Keratinocyte (primary cell): ENCODE measurements at regions not wholly inside any gene's neighbourhood (a gene's known extent, or its start where the extent isn't known, plus 50 kb on each side); places are given as distances from the start of the nearest gene placed in this dataset.
"Not testable (repeated sequence)": the region's sequence is repeated elsewhere in the genome, so short reads cannot be mapped to it uniquely, and the experiment has no call there.

Experiments
- DNase-seq: peaks from one replicate; pipeline ENCODE4 v3.0.0-alpha.2; 2011; ENCODE audit warnings: low read depth, missing footprints, low spot score
- FAIRE-seq: peaks from 2 replicates; lab custom pipeline; 2011; peaks lifted over from hg19 to GRCh38; lab: Jason Lieb, UNC
- H2AFZ ChIP-seq: 2 replicates; pipeline ENCODE4 v1.6.0; 2012; ENCODE audit warnings: low read length, control low read depth, inconsistent platforms; ENCODE audit not compliant: control insufficient read depth
- H3K27ac ChIP-seq: 2 replicates; pipeline ENCODE4 v1.5.1; 2011; ENCODE audit warnings: low read length; ENCODE audit not compliant: control insufficient read depth, insufficient read depth
- H3K27me3 ChIP-seq: 3 replicates; pipeline ENCODE4 v1.6.0; 2011; ENCODE audit warnings: low read length; ENCODE audit not compliant: control insufficient read depth, insufficient read depth; ENCODE audit errors: extremely low read depth
- H3K36me3 ChIP-seq, 2 experiments: 2 replicates in 1 of 2; 3 replicates in 1 of 2; pipeline ENCODE4 v1.5.1; 2011; ENCODE audit warnings: low read length in 2 of 2, mild to moderate bottlenecking in 1 of 2; ENCODE audit not compliant: control insufficient read depth in 2 of 2, insufficient read depth in 2 of 2; ENCODE audit errors: extremely low read depth in 1 of 2
- H3K4me1 ChIP-seq: 3 replicates; pipeline ENCODE4 v1.5.1; 2011; ENCODE audit warnings: low read length; ENCODE audit not compliant: control insufficient read depth, insufficient read depth; ENCODE audit errors: extremely low read depth
- H3K4me2 ChIP-seq: 3 replicates; pipeline ENCODE4 v1.6.0; 2011; ENCODE audit warnings: low read depth, low read length; ENCODE audit not compliant: control insufficient read depth, insufficient read depth; ENCODE audit errors: extremely low read depth
- H3K4me3 ChIP-seq, 3 experiments: fragments of 200-600 bp in 1 of 3; sonication (generic) in 1 of 3; 2 replicates in 2 of 3; 3 replicates in 1 of 3; pipeline ENCODE4 v1.5.1; 2011 to 2016; ENCODE audit warnings: low read length in 3 of 3, mild to moderate bottlenecking in 3 of 3, control low read depth in 2 of 3, inconsistent platforms in 1 of 3, low read depth in 1 of 3, mixed read lengths in 1 of 3, mixed run types in 1 of 3, moderate library complexity in 1 of 3; ENCODE audit not compliant: control insufficient read depth in 2 of 3, insufficient read depth in 2 of 3; ENCODE audit errors: extremely low read depth in 1 of 3
- H3K79me2 ChIP-seq: 2 replicates; pipeline ENCODE4 v1.6.0; 2012; ENCODE audit warnings: low read length; ENCODE audit not compliant: control insufficient read depth, insufficient read depth
- H3K9ac ChIP-seq: 3 replicates; pipeline ENCODE4 v1.6.0; 2011; ENCODE audit warnings: low read length; ENCODE audit not compliant: control insufficient read depth, insufficient read depth; ENCODE audit errors: extremely low read depth
- H3K9me1 ChIP-seq: 3 replicates; pipeline ENCODE4 v1.6.0; 2011; ENCODE audit warnings: low read length; ENCODE audit not compliant: control insufficient read depth, insufficient read depth; ENCODE audit errors: extremely low read depth
- H3K9me3 ChIP-seq: 2 replicates; pipeline ENCODE4 v1.5.1; 2012; ENCODE audit warnings: low read depth, low read length; ENCODE audit not compliant: control insufficient read depth
- H4K20me1 ChIP-seq: 3 replicates; pipeline ENCODE4 v1.6.0; 2011; ENCODE audit warnings: low read length; ENCODE audit not compliant: control insufficient read depth, insufficient read depth; ENCODE audit errors: extremely low read depth
- EZH2 ChIP-seq: IDR thresholded peaks from one replicate; pipeline ENCODE4 v1.6.1; 2012; ENCODE audit warnings: inconsistent platforms, mild to moderate bottlenecking, low read length, moderate library complexity
- dilution Hi-C: fragments of 300-500 bp; cut with MboI; formaldehyde crosslinking; loops from one replicate; pipeline ENCODE4 v1.7.0; 2020; ENCODE audit warnings: low sequenced_read_pairs; ENCODE audit not compliant: extremely low pct_ligation_motif_present
- TF ChIP-seq, protein P1 (sequence below), 3 experiments: IDR thresholded peaks in 1 of 3; conservative IDR thresholded peaks in 1 of 3; optimal IDR thresholded peaks in 1 of 3; 2 replicates in 2 of 3; 3 replicates in 1 of 3; pipeline versions ENCODE3 to v1.5.1; 2011; ENCODE audit warnings: low read length in 3 of 3, mild to moderate bottlenecking in 3 of 3, moderate library complexity in 2 of 3, control low read depth in 1 of 3, inconsistent platforms in 1 of 3; ENCODE audit not compliant: insufficient read depth in 2 of 3; ENCODE audit errors: extremely low read depth in 1 of 3

DNA sequence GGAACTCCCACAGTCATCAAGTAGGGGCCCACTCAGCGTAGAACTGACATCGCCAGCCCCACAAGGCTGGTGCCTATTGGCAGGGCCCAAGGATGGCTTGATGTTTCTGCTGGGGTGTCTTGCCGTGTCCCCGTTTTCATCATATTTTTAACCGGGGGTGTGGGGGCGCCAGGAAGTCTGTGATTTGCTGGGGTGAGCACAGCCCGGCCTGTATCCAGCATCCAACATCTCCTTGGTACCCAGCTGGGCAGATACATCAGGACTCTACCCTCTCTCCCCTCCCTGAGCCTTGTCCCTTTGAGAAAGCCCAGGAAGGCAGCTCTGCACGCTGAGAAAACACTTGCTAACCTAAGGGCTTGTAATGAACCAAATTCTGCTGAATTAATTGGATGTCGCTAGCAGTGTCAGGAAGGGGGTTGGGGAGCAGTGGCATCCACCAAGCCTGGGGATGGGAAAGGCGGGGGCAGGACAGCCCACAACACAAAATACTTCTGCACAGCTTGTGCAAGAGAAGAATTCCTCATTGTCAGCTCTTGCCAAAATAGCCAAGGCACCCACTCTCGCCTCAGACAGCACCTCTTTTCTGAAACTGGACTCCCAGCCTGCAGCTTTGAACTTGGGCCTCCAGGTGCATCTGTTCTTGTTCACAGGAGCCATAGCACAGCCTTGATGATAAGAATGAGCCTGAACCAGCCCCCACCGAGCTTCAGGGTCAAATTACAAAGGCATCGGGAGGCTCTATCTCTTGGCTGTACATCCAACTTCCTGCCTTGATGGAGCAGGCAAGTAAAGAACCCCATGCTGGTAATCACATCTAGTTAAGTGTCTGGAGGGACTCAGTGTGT is 63.7 kb upstream of the LYRM9 start:
- H3K27ac ChIP-seq, result no peak overlapping the region
- dilution Hi-C loops, result no loop called here

GRCh38 chr17:27957446-27957793 is 64.3 kb upstream of the LYRM9 start:
- H3K9ac ChIP-seq, DNase-seq, H3K4me2 ChIP-seq, FAIRE-seq, H3K4me3 ChIP-seq, H2AFZ ChIP-seq, H3K9me3 ChIP-seq, H3K9me1 ChIP-seq, H3K79me2 ChIP-seq, H4K20me1 ChIP-seq, H3K27ac ChIP-seq, H3K4me1 ChIP-seq, H3K36me3 ChIP-seq, dilution Hi-C loops: not testable (repeated sequence)
- H3K27me3 ChIP-seq, result peaks cover 12% of the 10 kb centered on the region

More for the DNA sequence above, 63.7 kb upstream of the LYRM9 start:
- TF ChIP-seq, protein P1, sequence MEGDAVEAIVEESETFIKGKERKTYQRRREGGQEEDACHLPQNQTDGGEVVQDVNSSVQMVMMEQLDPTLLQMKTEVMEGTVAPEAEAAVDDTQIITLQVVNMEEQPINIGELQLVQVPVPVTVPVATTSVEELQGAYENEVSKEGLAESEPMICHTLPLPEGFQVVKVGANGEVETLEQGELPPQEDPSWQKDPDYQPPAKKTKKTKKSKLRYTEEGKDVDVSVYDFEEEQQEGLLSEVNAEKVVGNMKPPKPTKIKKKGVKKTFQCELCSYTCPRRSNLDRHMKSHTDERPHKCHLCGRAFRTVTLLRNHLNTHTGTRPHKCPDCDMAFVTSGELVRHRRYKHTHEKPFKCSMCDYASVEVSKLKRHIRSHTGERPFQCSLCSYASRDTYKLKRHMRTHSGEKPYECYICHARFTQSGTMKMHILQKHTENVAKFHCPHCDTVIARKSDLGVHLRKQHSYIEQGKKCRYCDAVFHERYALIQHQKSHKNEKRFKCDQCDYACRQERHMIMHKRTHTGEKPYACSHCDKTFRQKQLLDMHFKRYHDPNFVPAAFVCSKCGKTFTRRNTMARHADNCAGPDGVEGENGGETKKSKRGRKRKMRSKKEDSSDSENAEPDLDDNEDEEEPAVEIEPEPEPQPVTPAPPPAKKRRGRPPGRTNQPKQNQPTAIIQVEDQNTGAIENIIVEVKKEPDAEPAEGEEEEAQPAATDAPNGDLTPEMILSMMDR (optimal IDR thresholded peaks at IDR 0.05 in 1 of 3, IDR thresholded peaks at IDR 0.05 in 1 of 3, conservative IDR thresholded peaks at IDR 0.05 in 1 of 3; ENCODE audit: extremely low read depth in 1 of 3, insufficient read depth in 2 of 3, low read length in 3 of 3), result no peak
- TF ChIP-seq EZH2, result no peak
- FAIRE-seq, result no peak
- H3K4me3 ChIP-seq, result no peak overlapping the region
- no peaks in the 10 kb centered on the region for H3K9me3 ChIP-seq
- H3K36me3 ChIP-seq, result no peaks in the 10 kb centered on the region
- H3K9ac ChIP-seq, result no peak overlapping the region
- H3K4me2 ChIP-seq, result no peak overlapping the region
- H3K27me3 ChIP-seq, result peaks cover 12% of the 10 kb centered on the region
- no peaks in the 10 kb centered on the region for H4K20me1 ChIP-seq
- H2AFZ ChIP-seq, result no peak overlapping the region
- no peaks in the 10 kb centered on the region for H3K4me1 ChIP-seq
- no peaks in the 10 kb centered on the region for H3K9me1 ChIP-seq
- no peaks in the 10 kb centered on the region for H3K79me2 ChIP-seq
- DNase-seq, result no peak
